ENCODE measurements at regions not wholly inside any gene's neighbourhood (a gene's known extent, or its start where the extent isn't known, plus 50 kb on each side); places are given as distances from the start of the nearest gene placed in this dataset.

GRCh38 chr17:68771867-68772515, 170.8 kb upstream of the FAM20A start:
- TF ChIP-seq CTCF (IDR thresholded peaks at IDR 0.05) = peak; percentile 11
- ATAC-seq (peak; percentile 63), DNase-seq (no peak)
- intact Hi-C loops (cut with DNase I, micrococcal nuclease) = loop anchor here (5.0 to 10.0 kb wide), 2 partner anchors 465 to 473 kb away; no protein-coding TSS in a partner anchor
- Histone ChIP-seq H3K9me3 (no peaks in the 10 kb centered on the region), H3K36me3 (ENCODE audit: low read depth) (no peaks in the 10 kb centered on the region), H3K4me1 (ENCODE audit: low read depth) (no peaks in the 10 kb centered on the region), H3K4me3 (no peak overlapping the region)

- ATAC-seq (no peak), DNase-seq (no peak)
- no peaks in the 10 kb centered on the region for H3K9me3 ChIP-seq
- no peak for TF ChIP-seq CTCF (IDR thresholded peaks at IDR 0.05)
- no peaks in the 10 kb centered on the region for H3K36me3 ChIP-seq (ENCODE audit: low read depth)
- H3K4me1 ChIP-seq (ENCODE audit: low read depth) = no peaks in the 10 kb centered on the region
- H3K4me3 ChIP-seq = no peak overlapping the region
- intact Hi-C loops (cut with DNase I, micrococcal nuclease) = loop anchor here in 1 of 2 donors (10.0 kb wide), 1 partner anchor 234 kb away; no protein-coding TSS in a partner anchor
Measured at GRCh38 chr17:68768804-68769203, 167.6 kb upstream of the FAM20A start.

GRCh38 chr17:68766640-68767039, 165.5 kb upstream of the FAM20A start:
- no peak for ATAC-seq

GRCh38 chr17:68763562-68763961, 162.4 kb upstream of the FAM20A start:
- Histone ChIP-seq H3K36me3 (ENCODE audit: low read depth) (no peaks in the 10 kb centered on the region), H3K9me3 (no peaks in the 10 kb centered on the region), H3K4me1 (ENCODE audit: low read depth) (no peaks in the 10 kb centered on the region), H3K4me3 (no peak overlapping the region)
- no peak for TF ChIP-seq CTCF (IDR thresholded peaks at IDR 0.05)
- intact Hi-C loops (cut with DNase I, micrococcal nuclease) = loop anchor here in 1 of 2 donors (10.0 kb wide), 1 partner anchor 229 kb away; no protein-coding TSS in a partner anchor
- ATAC-seq (no peak), DNase-seq (no peak)

More at GRCh38 chr17:68766640-68767039, 165.5 kb upstream of the FAM20A start:
- H3K9me3 ChIP-seq = no peaks in the 10 kb centered on the region
- no peaks in the 10 kb centered on the region for H3K36me3 ChIP-seq (ENCODE audit: low read depth)
- no peak for TF ChIP-seq CTCF (IDR thresholded peaks at IDR 0.05)
- H3K4me1 ChIP-seq (ENCODE audit: low read depth) = no peaks in the 10 kb centered on the region
- H3K4me3 ChIP-seq = no peak overlapping the region
- intact Hi-C loops (cut with DNase I, micrococcal nuclease) = loop anchor here in 1 of 2 donors (10.0 kb wide), 1 partner anchor 232 kb away; no protein-coding TSS in a partner anchor
- DNase-seq = no peak

GRCh38 chr17:68762911-68763310, 161.7 kb upstream of the FAM20A start:
- intact Hi-C loops (cut with DNase I, micrococcal nuclease) = loop anchor here in 1 of 2 donors (10.0 kb wide), 1 partner anchor 228 kb away; no protein-coding TSS in a partner anchor
- no peaks in the 10 kb centered on the region for H3K4me1 ChIP-seq (ENCODE audit: low read depth)
- TF ChIP-seq CTCF (IDR thresholded peaks at IDR 0.05) = no peak
- no peak overlapping the region for H3K4me3 ChIP-seq
- ATAC-seq (no peak), DNase-seq (no peak)
- H3K36me3 ChIP-seq (ENCODE audit: low read depth) = no peaks in the 10 kb centered on the region
- no peaks in the 10 kb centered on the region for H3K9me3 ChIP-seq

Measured in mucosa of descending colon (tissue), 3 donors.